KOPT-K1 (cell line): ENCODE measurements at regions not wholly inside any gene's neighbourhood (a gene's known extent, or its start where the extent isn't known, plus 50 kb on each side); places are given as distances from the start of the nearest gene placed in this dataset.

Experiments used
- H3K27ac ChIP-seq: fragments of 200-600 bp; sonication (generic); 2 replicates; pipeline ENCODE4 v1.5.1; 2016; ENCODE audit warnings: antibody characterized with exemption, mild to moderate bottlenecking, low read depth, low read length; ENCODE audit not compliant: poor library complexity, severe bottlenecking
- H3K36me3 ChIP-seq: fragments of 200-600 bp; sonication (generic); 2 replicates; pipeline ENCODE4 v1.5.1; 2017; ENCODE audit warnings: antibody characterized with exemption, mild to moderate bottlenecking, low read length, moderate library complexity; ENCODE audit not compliant: insufficient read depth
- H3K9me3 ChIP-seq: fragments of 200-600 bp; sonication (generic); 2 replicates; pipeline ENCODE4 v1.5.1; 2017; ENCODE audit warnings: antibody characterized with exemption, low read length, mild to moderate bottlenecking; ENCODE audit not compliant: insufficient read depth, poor library complexity, severe bottlenecking

- H3K9me3 ChIP-seq = no peaks in the 10 kb centered on the region
- no peak overlapping the region for H3K27ac ChIP-seq
- no peaks in the 10 kb centered on the region for H3K36me3 ChIP-seq
Measured at GRCh38 chr3:28786446-28786845, 437.8 kb upstream of the AZI2 start.

GRCh38 chr3:28788571-28788970, 439.9 kb upstream of the AZI2 start:
- Histone ChIP-seq H3K9me3 (no peaks in the 10 kb centered on the region), H3K36me3 (no peaks in the 10 kb centered on the region), H3K27ac (no peak overlapping the region)

- H3K9me3 ChIP-seq = no peaks in the 10 kb centered on the region
- no peaks in the 10 kb centered on the region for H3K36me3 ChIP-seq
- H3K27ac ChIP-seq = no peak overlapping the region
Measured at GRCh38 chr3:28791713-28792255, 443.2 kb upstream of the AZI2 start.

- H3K27ac ChIP-seq = no peak overlapping the region
- no peaks in the 10 kb centered on the region for H3K36me3 ChIP-seq
- no peaks in the 10 kb centered on the region for H3K9me3 ChIP-seq
Measured at GRCh38 chr3:28792604-28793003, 444.0 kb upstream of the AZI2 start.

- Histone ChIP-seq H3K9me3 (no peaks in the 10 kb centered on the region), H3K27ac (no peak overlapping the region), H3K36me3 (no peaks in the 10 kb centered on the region)
Measured at GRCh38 chr3:28799084-28799483, 450.5 kb upstream of the AZI2 start.

- Histone ChIP-seq H3K9me3 (no peaks in the 10 kb centered on the region), H3K36me3 (no peaks in the 10 kb centered on the region), H3K27ac (no peak overlapping the region)
Measured at GRCh38 chr3:28800203-28800602, 451.6 kb upstream of the AZI2 start.

- H3K27ac ChIP-seq = no peak overlapping the region
- H3K9me3 ChIP-seq = no peaks in the 10 kb centered on the region
- H3K36me3 ChIP-seq = no peaks in the 10 kb centered on the region
Measured at GRCh38 chr3:28808068-28808467, 459.4 kb upstream of the AZI2 start.

GRCh38 chr3:28816017-28816416, 464.9 kb upstream of the RBMS3 start:
- Histone ChIP-seq H3K9me3 (no peaks in the 10 kb centered on the region), H3K27ac (no peak overlapping the region), H3K36me3 (no peaks in the 10 kb centered on the region)

- H3K36me3 ChIP-seq = no peaks in the 10 kb centered on the region
- no peaks in the 10 kb centered on the region for H3K9me3 ChIP-seq
- no peak overlapping the region for H3K27ac ChIP-seq
Measured at GRCh38 chr3:28824316-28824715, 456.6 kb upstream of the RBMS3 start.

- H3K9me3 ChIP-seq = no peaks in the 10 kb centered on the region
- no peak overlapping the region for H3K27ac ChIP-seq
- H3K36me3 ChIP-seq = no peaks in the 10 kb centered on the region
Measured at GRCh38 chr3:28826840-28827239, 454.0 kb upstream of the RBMS3 start.

- Histone ChIP-seq H3K9me3 (no peaks in the 10 kb centered on the region), H3K36me3 (no peaks in the 10 kb centered on the region), H3K27ac (no peak overlapping the region)
Measured at GRCh38 chr3:28835249-28835648, 445.6 kb upstream of the RBMS3 start.

GRCh38 chr3:28835751-28836150, 445.1 kb upstream of the RBMS3 start:
- no peak overlapping the region for H3K27ac ChIP-seq
- H3K9me3 ChIP-seq = no peaks in the 10 kb centered on the region
- no peaks in the 10 kb centered on the region for H3K36me3 ChIP-seq

GRCh38 chr3:28836199-28836598, 444.7 kb upstream of the RBMS3 start:
- Histone ChIP-seq H3K27ac (no peak overlapping the region), H3K9me3 (no peaks in the 10 kb centered on the region), H3K36me3 (no peaks in the 10 kb centered on the region)

GRCh38 chr3:28840976-28841376, 439.9 kb upstream of the RBMS3 start:
- Histone ChIP-seq H3K9me3 (no peaks in the 10 kb centered on the region), H3K27ac (no peak overlapping the region), H3K36me3 (no peaks in the 10 kb centered on the region)

GRCh38 chr3:28841441-28841840, 439.4 kb upstream of the RBMS3 start:
- Histone ChIP-seq H3K9me3 (no peaks in the 10 kb centered on the region), H3K36me3 (no peaks in the 10 kb centered on the region), H3K27ac (no peak overlapping the region)

- no peaks in the 10 kb centered on the region for H3K36me3 ChIP-seq
- H3K9me3 ChIP-seq = no peaks in the 10 kb centered on the region
- no peak overlapping the region for H3K27ac ChIP-seq
Measured at GRCh38 chr3:28844298-28845005, 436.4 kb upstream of the RBMS3 start.
